ENCODE measurements at regions not wholly inside any gene's neighbourhood (a gene's known extent, or its start where the extent isn't known, plus 50 kb on each side); places are given as distances from the start of the nearest gene placed in this dataset.

DNA sequence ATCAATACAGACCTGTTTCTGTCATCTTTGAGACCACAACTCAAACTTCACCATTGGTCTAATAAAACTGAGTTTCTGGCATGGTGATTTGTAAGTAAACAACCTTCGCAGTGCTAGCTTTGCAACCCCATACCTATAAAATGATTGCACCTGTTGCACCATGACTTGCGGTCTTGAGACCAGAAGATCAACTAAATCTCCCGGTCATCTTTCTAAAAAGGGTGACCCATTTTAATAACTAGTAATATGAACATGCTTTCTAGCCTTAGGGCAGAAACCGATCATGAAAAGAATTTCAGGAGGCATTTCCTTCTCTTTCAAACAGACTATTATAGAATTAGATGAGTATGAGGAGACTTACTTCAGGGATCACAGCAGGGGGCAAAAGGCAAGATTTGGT lies 151.9 kb upstream of the ZNF385D start:
- Mint-ChIP-seq H3K27me3 (ENCODE audit: unreplicated experiment) (no peaks in the 10 kb centered on the region), H3K9me3 (ENCODE audit: low read depth, unreplicated experiment) (no peaks in the 10 kb centered on the region), H3K4me3 (ENCODE audit: low read depth, unreplicated experiment) (no peak overlapping the region), H3K36me3 (ENCODE audit: insufficient read depth, unreplicated experiment) (no peaks in the 10 kb centered on the region), H3K4me1 (ENCODE audit: low read depth, unreplicated experiment) (no peaks in the 10 kb centered on the region), H3K27ac (ENCODE audit: unreplicated experiment) (no peak overlapping the region)
- CTCF ChIA-PET: interaction anchor here (0.6 kb wide), 1 partner anchor 213 kb away, joined by 3 read pairs; no protein-coding TSS in a partner anchor
- no peak for DNase-seq
- TF ChIP-seq, protein P1, sequence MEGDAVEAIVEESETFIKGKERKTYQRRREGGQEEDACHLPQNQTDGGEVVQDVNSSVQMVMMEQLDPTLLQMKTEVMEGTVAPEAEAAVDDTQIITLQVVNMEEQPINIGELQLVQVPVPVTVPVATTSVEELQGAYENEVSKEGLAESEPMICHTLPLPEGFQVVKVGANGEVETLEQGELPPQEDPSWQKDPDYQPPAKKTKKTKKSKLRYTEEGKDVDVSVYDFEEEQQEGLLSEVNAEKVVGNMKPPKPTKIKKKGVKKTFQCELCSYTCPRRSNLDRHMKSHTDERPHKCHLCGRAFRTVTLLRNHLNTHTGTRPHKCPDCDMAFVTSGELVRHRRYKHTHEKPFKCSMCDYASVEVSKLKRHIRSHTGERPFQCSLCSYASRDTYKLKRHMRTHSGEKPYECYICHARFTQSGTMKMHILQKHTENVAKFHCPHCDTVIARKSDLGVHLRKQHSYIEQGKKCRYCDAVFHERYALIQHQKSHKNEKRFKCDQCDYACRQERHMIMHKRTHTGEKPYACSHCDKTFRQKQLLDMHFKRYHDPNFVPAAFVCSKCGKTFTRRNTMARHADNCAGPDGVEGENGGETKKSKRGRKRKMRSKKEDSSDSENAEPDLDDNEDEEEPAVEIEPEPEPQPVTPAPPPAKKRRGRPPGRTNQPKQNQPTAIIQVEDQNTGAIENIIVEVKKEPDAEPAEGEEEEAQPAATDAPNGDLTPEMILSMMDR (IDR thresholded peaks at IDR 0.05; ENCODE audit: unreplicated experiment): no peak
- BruUV-seq (replicated peaks): no TSS peak
- intact Hi-C loops (cut with micrococcal nuclease; ENCODE audit: unreplicated experiment): no loop called here

GRCh38 chr3:21909096-21909495 lies 158.1 kb upstream of the ZNF385D start:
- CTCF ChIA-PET: no interaction called here
- H3K36me3 Mint-ChIP-seq (ENCODE audit: insufficient read depth, unreplicated experiment): no peaks in the 10 kb centered on the region
- BruUV-seq (replicated peaks): no TSS peak
- no peaks in the 10 kb centered on the region for H3K4me1 Mint-ChIP-seq (ENCODE audit: low read depth, unreplicated experiment)
- TF ChIP-seq, protein P1 (IDR thresholded peaks at IDR 0.05; ENCODE audit: unreplicated experiment): no peak
- no peak overlapping the region for H3K27ac Mint-ChIP-seq (ENCODE audit: unreplicated experiment)
- no peaks in the 10 kb centered on the region for H3K27me3 Mint-ChIP-seq (ENCODE audit: unreplicated experiment)
- intact Hi-C loops (cut with micrococcal nuclease; ENCODE audit: unreplicated experiment): no loop called here
- H3K4me3 Mint-ChIP-seq (ENCODE audit: low read depth, unreplicated experiment): no peak overlapping the region
- no peak for DNase-seq
- H3K9me3 Mint-ChIP-seq (ENCODE audit: low read depth, unreplicated experiment): no peaks in the 10 kb centered on the region

GRCh38 chr3:21912711-21913110 lies 161.7 kb upstream of the ZNF385D start:
- BruUV-seq (replicated peaks): no TSS peak
- Mint-ChIP-seq H3K4me3 (ENCODE audit: low read depth, unreplicated experiment) (no peak overlapping the region), H3K27ac (ENCODE audit: unreplicated experiment) (no peak overlapping the region), H3K9me3 (ENCODE audit: low read depth, unreplicated experiment) (no peaks in the 10 kb centered on the region), H3K27me3 (ENCODE audit: unreplicated experiment) (no peaks in the 10 kb centered on the region), H3K36me3 (ENCODE audit: insufficient read depth, unreplicated experiment) (no peaks in the 10 kb centered on the region), H3K4me1 (ENCODE audit: low read depth, unreplicated experiment) (no peaks in the 10 kb centered on the region)
- TF ChIP-seq, protein P1 (IDR thresholded peaks at IDR 0.05; ENCODE audit: unreplicated experiment): no peak
- CTCF ChIA-PET: no interaction called here
- no peak for DNase-seq
- intact Hi-C loops (cut with micrococcal nuclease; ENCODE audit: unreplicated experiment): no loop called here

DNA sequence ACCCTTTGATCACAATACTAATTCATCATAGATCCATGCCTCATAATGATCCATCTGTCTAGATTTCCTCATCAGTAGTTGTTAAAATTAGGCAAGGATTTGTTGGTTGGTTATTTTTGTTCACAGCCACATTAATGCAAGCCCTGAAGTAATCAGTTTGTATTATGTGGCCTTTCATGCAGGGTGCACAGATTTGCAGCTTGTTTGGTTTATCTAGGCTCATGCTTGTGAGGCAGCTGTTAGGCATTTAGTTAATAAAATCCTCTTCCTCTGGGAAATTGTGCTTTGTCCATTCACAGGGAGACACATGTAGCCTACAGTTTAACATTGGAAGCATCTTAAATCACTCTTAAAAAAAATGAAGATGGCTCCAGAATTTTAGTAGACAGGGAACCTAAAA lies 162.8 kb upstream of the ZNF385D start:
- Mint-ChIP-seq H3K9me3 (ENCODE audit: low read depth, unreplicated experiment) (no peaks in the 10 kb centered on the region), H3K4me3 (ENCODE audit: low read depth, unreplicated experiment) (no peak overlapping the region), H3K27me3 (ENCODE audit: unreplicated experiment) (no peaks in the 10 kb centered on the region), H3K4me1 (ENCODE audit: low read depth, unreplicated experiment) (no peaks in the 10 kb centered on the region), H3K36me3 (ENCODE audit: insufficient read depth, unreplicated experiment) (no peaks in the 10 kb centered on the region), H3K27ac (ENCODE audit: unreplicated experiment) (no peak overlapping the region)
- intact Hi-C loops (cut with micrococcal nuclease; ENCODE audit: unreplicated experiment): no loop called here
- DNase-seq: no peak
- CTCF ChIA-PET: no interaction called here
- TF ChIP-seq, protein P1 (IDR thresholded peaks at IDR 0.05; ENCODE audit: unreplicated experiment): no peak
- BruUV-seq (replicated peaks): no TSS peak

- no peak for DNase-seq
- TF ChIP-seq, protein P1 (IDR thresholded peaks at IDR 0.05; ENCODE audit: unreplicated experiment): no peak
- H3K9me3 Mint-ChIP-seq (ENCODE audit: low read depth, unreplicated experiment): no peaks in the 10 kb centered on the region
- BruUV-seq (replicated peaks): no TSS peak
- intact Hi-C loops (cut with micrococcal nuclease; ENCODE audit: unreplicated experiment): no loop called here
- no peak overlapping the region for H3K4me3 Mint-ChIP-seq (ENCODE audit: low read depth, unreplicated experiment)
- CTCF ChIA-PET: no interaction called here
- H3K36me3 Mint-ChIP-seq (ENCODE audit: insufficient read depth, unreplicated experiment): no peaks in the 10 kb centered on the region
- no peaks in the 10 kb centered on the region for H3K4me1 Mint-ChIP-seq (ENCODE audit: low read depth, unreplicated experiment)
- no peaks in the 10 kb centered on the region for H3K27me3 Mint-ChIP-seq (ENCODE audit: unreplicated experiment)
- H3K27ac Mint-ChIP-seq (ENCODE audit: unreplicated experiment): no peak overlapping the region
These were observed 163.4 kb upstream of the ZNF385D start for GRCh38 chr3:21914451-21914850.

Measured in Calu3 (cell line).